ENCODE measurements at regions not wholly inside any gene's neighbourhood (a gene's known extent, or its start where the extent isn't known, plus 50 kb on each side); places are given as distances from the start of the nearest gene placed in this dataset.

DNA sequence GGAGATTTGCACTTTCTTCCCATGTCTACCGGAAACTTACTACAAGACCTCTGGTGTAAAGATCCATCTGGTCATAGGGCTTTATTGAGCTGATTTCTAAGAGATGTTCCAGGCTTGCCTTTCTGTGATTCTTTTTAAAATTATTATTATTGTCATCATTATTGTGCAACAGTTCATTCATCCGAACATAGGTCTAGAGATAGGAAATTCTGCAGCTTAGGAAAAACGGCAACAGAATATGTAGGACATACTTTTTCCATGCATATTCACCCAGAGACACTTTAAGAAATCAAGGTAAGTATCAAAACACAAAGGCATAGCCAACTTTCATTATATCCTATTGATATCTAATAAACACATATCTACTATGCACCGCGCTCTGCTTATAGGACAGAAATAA lies 378.2 kb upstream of the KLF4 start:
- no peak for DNase-seq (ENCODE audit: extremely low spot score, unreplicated experiment)
- H3K4me1 Mint-ChIP-seq (ENCODE audit: unreplicated experiment): no peaks in the 10 kb centered on the region
- TF ChIP-seq, protein P1, sequence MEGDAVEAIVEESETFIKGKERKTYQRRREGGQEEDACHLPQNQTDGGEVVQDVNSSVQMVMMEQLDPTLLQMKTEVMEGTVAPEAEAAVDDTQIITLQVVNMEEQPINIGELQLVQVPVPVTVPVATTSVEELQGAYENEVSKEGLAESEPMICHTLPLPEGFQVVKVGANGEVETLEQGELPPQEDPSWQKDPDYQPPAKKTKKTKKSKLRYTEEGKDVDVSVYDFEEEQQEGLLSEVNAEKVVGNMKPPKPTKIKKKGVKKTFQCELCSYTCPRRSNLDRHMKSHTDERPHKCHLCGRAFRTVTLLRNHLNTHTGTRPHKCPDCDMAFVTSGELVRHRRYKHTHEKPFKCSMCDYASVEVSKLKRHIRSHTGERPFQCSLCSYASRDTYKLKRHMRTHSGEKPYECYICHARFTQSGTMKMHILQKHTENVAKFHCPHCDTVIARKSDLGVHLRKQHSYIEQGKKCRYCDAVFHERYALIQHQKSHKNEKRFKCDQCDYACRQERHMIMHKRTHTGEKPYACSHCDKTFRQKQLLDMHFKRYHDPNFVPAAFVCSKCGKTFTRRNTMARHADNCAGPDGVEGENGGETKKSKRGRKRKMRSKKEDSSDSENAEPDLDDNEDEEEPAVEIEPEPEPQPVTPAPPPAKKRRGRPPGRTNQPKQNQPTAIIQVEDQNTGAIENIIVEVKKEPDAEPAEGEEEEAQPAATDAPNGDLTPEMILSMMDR (IDR thresholded peaks at IDR 0.05): no peak
- peaks cover 5% of the 10 kb centered on the region for H3K27me3 Mint-ChIP-seq (ENCODE audit: unreplicated experiment)
- H3K4me3 Mint-ChIP-seq (ENCODE audit: unreplicated experiment): no peak overlapping the region
- no peaks in the 10 kb centered on the region for H3K9me3 Mint-ChIP-seq (ENCODE audit: unreplicated experiment)
- no peak overlapping the region for H3K27ac Mint-ChIP-seq (ENCODE audit: unreplicated experiment)
- H3K36me3 Mint-ChIP-seq (ENCODE audit: unreplicated experiment): no peaks in the 10 kb centered on the region

DNA sequence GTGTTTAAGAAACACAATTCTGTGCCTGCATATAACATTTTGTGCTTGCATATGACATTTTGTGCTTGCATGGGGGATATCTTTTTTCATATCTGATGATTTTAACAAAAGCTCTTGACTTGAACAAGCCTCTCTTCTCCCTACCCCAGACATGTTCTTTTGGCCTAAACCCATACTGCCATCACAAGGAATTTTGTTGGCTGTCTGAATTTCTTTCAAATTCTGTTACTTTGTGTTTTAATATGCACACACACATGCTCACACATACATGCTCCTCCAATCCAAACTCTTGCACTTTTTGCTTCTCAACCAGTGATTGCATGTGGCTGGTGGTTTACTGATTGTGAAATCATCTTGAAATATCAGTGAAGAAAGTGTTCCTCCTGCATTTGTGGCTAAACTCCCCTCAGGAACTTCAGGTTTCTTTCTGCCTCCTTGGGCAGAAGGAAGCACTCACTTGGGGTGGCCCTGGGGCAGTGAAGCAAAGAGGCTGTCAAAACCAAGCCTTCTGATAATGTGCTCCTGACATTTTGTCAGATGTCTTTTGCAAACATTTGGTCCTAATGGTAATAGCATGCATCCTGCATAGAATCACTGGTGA lies 377.2 kb upstream of the KLF4 start:
- Mint-ChIP-seq H3K4me3 (ENCODE audit: unreplicated experiment) (no peak overlapping the region), H3K9me3 (ENCODE audit: unreplicated experiment) (no peaks in the 10 kb centered on the region), H3K27me3 (ENCODE audit: unreplicated experiment) (peaks cover 3% of the 10 kb centered on the region), H3K27ac (ENCODE audit: unreplicated experiment) (no peak overlapping the region), H3K36me3 (ENCODE audit: unreplicated experiment) (no peaks in the 10 kb centered on the region), H3K4me1 (ENCODE audit: unreplicated experiment) (no peaks in the 10 kb centered on the region)
- TF ChIP-seq, protein P1 (IDR thresholded peaks at IDR 0.05): no peak
- DNase-seq (ENCODE audit: extremely low spot score, unreplicated experiment): no peak

DNA sequence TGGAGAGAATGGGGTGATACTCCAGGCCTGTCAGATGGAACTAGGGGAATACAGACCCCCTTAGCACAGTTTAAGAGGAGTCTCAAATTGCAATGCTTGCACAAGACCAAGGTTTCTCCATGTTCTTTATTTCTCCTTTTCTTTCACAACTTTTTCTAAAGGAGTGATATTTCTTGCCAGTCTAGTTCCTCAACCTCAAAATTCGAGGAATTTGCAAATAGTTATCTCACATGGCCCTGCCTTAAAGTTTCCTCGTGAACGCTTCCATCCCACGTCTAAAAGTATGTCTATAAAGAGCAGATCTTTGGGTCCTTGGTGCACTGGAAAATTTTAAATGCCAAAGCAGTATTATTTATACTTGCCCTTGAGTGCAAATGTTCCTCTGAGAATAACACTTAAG lies 373.8 kb upstream of the KLF4 start:
- Mint-ChIP-seq H3K27ac (ENCODE audit: unreplicated experiment) (no peak overlapping the region), H3K4me1 (ENCODE audit: unreplicated experiment) (no peaks in the 10 kb centered on the region), H3K4me3 (ENCODE audit: unreplicated experiment) (no peak overlapping the region), H3K36me3 (ENCODE audit: unreplicated experiment) (no peaks in the 10 kb centered on the region), H3K27me3 (ENCODE audit: unreplicated experiment) (peaks cover 6% of the 10 kb centered on the region), H3K9me3 (ENCODE audit: unreplicated experiment) (no peaks in the 10 kb centered on the region)
- no peak for DNase-seq (ENCODE audit: extremely low spot score, unreplicated experiment)
- TF ChIP-seq, protein P1 (IDR thresholded peaks at IDR 0.05): no peak

DNA sequence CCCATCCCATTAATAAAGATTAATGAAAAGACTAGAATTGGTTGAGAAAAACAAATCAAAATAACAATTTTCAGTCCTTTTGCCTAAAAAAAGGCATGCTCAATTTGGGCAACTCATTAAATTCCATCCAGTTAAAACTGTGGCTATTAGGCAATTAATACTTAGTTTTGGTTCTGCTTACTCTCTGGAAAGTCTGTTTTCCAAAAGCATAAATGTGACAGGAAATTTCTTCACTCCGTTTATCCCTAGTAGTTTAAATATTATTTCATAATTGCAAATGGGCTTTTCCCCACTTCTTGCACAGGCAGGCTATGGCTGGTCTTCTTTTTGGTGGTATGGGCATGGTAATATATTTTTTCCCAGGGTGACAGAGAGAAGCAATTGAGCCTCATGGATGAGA lies 373.3 kb upstream of the KLF4 start:
- H3K27ac Mint-ChIP-seq (ENCODE audit: unreplicated experiment): no peak overlapping the region
- no peaks in the 10 kb centered on the region for H3K9me3 Mint-ChIP-seq (ENCODE audit: unreplicated experiment)
- TF ChIP-seq, protein P1 (IDR thresholded peaks at IDR 0.05): no peak
- H3K36me3 Mint-ChIP-seq (ENCODE audit: unreplicated experiment): no peaks in the 10 kb centered on the region
- no peak for DNase-seq (ENCODE audit: extremely low spot score, unreplicated experiment)
- H3K4me1 Mint-ChIP-seq (ENCODE audit: unreplicated experiment): no peaks in the 10 kb centered on the region
- no peak overlapping the region for H3K4me3 Mint-ChIP-seq (ENCODE audit: unreplicated experiment)
- H3K27me3 Mint-ChIP-seq (ENCODE audit: unreplicated experiment): peaks cover 6% of the 10 kb centered on the region

DNA sequence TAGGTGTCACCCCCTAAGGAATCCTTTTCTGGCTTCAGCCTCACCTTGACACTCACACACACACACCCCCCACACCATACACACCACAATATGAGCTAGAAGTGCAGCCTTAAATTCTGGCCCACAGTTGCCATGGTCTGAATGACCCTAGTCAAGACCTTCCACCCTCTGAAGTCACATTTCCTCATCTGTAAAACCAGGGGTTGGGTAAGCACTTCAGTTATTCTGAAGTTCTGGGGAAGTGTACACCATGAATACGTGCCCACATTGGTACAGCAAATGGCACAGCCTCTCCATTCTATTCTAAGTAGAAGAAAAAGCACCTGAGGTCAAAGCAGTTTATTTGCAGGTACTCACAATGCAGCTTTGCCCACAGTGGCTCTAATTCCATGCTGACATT lies 372.8 kb upstream of the KLF4 start:
- TF ChIP-seq, protein P1 (IDR thresholded peaks at IDR 0.05): no peak
- no peaks in the 10 kb centered on the region for H3K4me1 Mint-ChIP-seq (ENCODE audit: unreplicated experiment)
- H3K9me3 Mint-ChIP-seq (ENCODE audit: unreplicated experiment): no peaks in the 10 kb centered on the region
- DNase-seq (ENCODE audit: extremely low spot score, unreplicated experiment): no peak
- no peaks in the 10 kb centered on the region for H3K36me3 Mint-ChIP-seq (ENCODE audit: unreplicated experiment)
- H3K27ac Mint-ChIP-seq (ENCODE audit: unreplicated experiment): no peak overlapping the region
- H3K27me3 Mint-ChIP-seq (ENCODE audit: unreplicated experiment): peaks cover 6% of the 10 kb centered on the region
- H3K4me3 Mint-ChIP-seq (ENCODE audit: unreplicated experiment): no peak overlapping the region

All from osteocyte (in vitro differentiated cells).